Islet of Langerhans (tissue), 1 donor: ENCODE measurements at regions not wholly inside any gene's neighbourhood (a gene's known extent, or its start where the extent isn't known, plus 50 kb on each side); places are given as distances from the start of the nearest gene placed in this dataset.

Source experiments
- FAIRE-seq: peaks from one replicate; lab custom pipeline; 2011; peaks lifted over from hg19 to GRCh38; lab: Jason Lieb, UNC

- FAIRE-seq: no peak
These were observed 614.6 kb upstream of the SOX11 start for GRCh38 chr2:5077479-5078089.

GRCh38 chr2:5083402-5083801 is 608.8 kb upstream of the SOX11 start:
- FAIRE-seq: no peak

- FAIRE-seq: no peak
These were observed 602.8 kb upstream of the SOX11 start for GRCh38 chr2:5089409-5089808.

- no peak for FAIRE-seq
These were observed 599.1 kb upstream of the SOX11 start for GRCh38 chr2:5093056-5093455.

- FAIRE-seq: no peak
These were observed 598.7 kb upstream of the SOX11 start for GRCh38 chr2:5093518-5093917.

- no peak for FAIRE-seq
These were observed 598.0 kb upstream of the SOX11 start for GRCh38 chr2:5094192-5094591.

- no peak for FAIRE-seq
These were observed 593.9 kb upstream of the SOX11 start for GRCh38 chr2:5098286-5098685.

- no peak for FAIRE-seq
These were observed 589.4 kb upstream of the SOX11 start for GRCh38 chr2:5102823-5103222.

GRCh38 chr2:5111581-5111980 is 580.6 kb upstream of the SOX11 start:
- FAIRE-seq: peak; percentile 98

GRCh38 chr2:5119046-5119445 is 573.1 kb upstream of the SOX11 start:
- no peak for FAIRE-seq

- FAIRE-seq: no peak
These were observed 571.1 kb upstream of the SOX11 start for GRCh38 chr2:5121121-5121520.

GRCh38 chr2:5121642-5122041 is 570.5 kb upstream of the SOX11 start:
- FAIRE-seq: no peak

GRCh38 chr2:5123582-5124196 is 568.5 kb upstream of the SOX11 start:
- FAIRE-seq: no peak

- no peak for FAIRE-seq
These were observed 567.0 kb upstream of the SOX11 start for GRCh38 chr2:5125017-5125730.

- no peak for FAIRE-seq
These were observed 559.9 kb upstream of the SOX11 start for GRCh38 chr2:5132281-5132680.

- no peak for FAIRE-seq
These were observed 551.8 kb upstream of the SOX11 start for GRCh38 chr2:5140347-5140746.

- no peak for FAIRE-seq
These were observed 548.0 kb upstream of the SOX11 start for GRCh38 chr2:5144159-5144558.

GRCh38 chr2:5145053-5145452 is 547.1 kb upstream of the SOX11 start:
- no peak for FAIRE-seq

GRCh38 chr2:5145801-5146200 is 546.4 kb upstream of the SOX11 start:
- no peak for FAIRE-seq

- FAIRE-seq: no peak
These were observed 543.6 kb upstream of the SOX11 start for GRCh38 chr2:5148392-5149085.

GRCh38 chr2:5150871-5151270 is 541.3 kb upstream of the SOX11 start:
- no peak for FAIRE-seq

GRCh38 chr2:5164776-5165525 is 527.2 kb upstream of the SOX11 start:
- no peak for FAIRE-seq
